ENCODE measurements at regions not wholly inside any gene's neighbourhood (a gene's known extent, or its start where the extent isn't known, plus 50 kb on each side); places are given as distances from the start of the nearest gene placed in this dataset.

- no peak for DNase-seq
These were observed 127.6 kb upstream of the TMCC3 start for GRCh38 chr12:94777936-94778335.

- no peak for DNase-seq
These were observed 125.4 kb upstream of the TMCC3 start for GRCh38 chr12:94775710-94776109.

GRCh38 chr12:94771741-94772140 lies 121.4 kb upstream of the TMCC3 start:
- peak; percentile 59 for DNase-seq

GRCh38 chr12:94771199-94771598 lies 120.8 kb upstream of the TMCC3 start:
- no peak for DNase-seq

- DNase-seq = no peak
These were observed 120.4 kb upstream of the TMCC3 start for GRCh38 chr12:94770791-94771190.

GRCh38 chr12:94769776-94770759 lies 119.7 kb upstream of the TMCC3 start:
- no peak for DNase-seq

- no peak for DNase-seq
These were observed 118.7 kb upstream of the TMCC3 start for GRCh38 chr12:94769047-94769420.

GRCh38 chr12:94768398-94769046 lies 118.2 kb upstream of the TMCC3 start:
- DNase-seq = peak; percentile 2

- no peak for DNase-seq
These were observed 117.6 kb upstream of the TMCC3 start for GRCh38 chr12:94767956-94768355.

GRCh38 chr12:94766397-94766796 lies 116.0 kb upstream of the TMCC3 start:
- no peak for DNase-seq

GRCh38 chr12:94763462-94763861 lies 113.1 kb upstream of the TMCC3 start:
- no peak for DNase-seq

GRCh38 chr12:94762943-94763342 lies 112.6 kb upstream of the TMCC3 start:
- no peak for DNase-seq

GRCh38 chr12:94762259-94762942 lies 112.0 kb upstream of the TMCC3 start:
- DNase-seq = no peak

GRCh38 chr12:94761559-94761958 lies 111.2 kb upstream of the TMCC3 start:
- no peak for DNase-seq

- no peak for DNase-seq
These were observed 110.4 kb upstream of the TMCC3 start for GRCh38 chr12:94760786-94761185.

- DNase-seq = no peak
These were observed 106.4 kb upstream of the TMCC3 start for GRCh38 chr12:94756789-94757188.

- no peak for DNase-seq
These were observed 105.2 kb upstream of the TMCC3 start for GRCh38 chr12:94755598-94755997.

GRCh38 chr12:94754653-94755052 lies 104.3 kb upstream of the TMCC3 start:
- DNase-seq = no peak

GRCh38 chr12:94753036-94753679 lies 102.8 kb upstream of the TMCC3 start:
- DNase-seq = no peak

- no peak for DNase-seq
These were observed 100.5 kb upstream of the TMCC3 start for GRCh38 chr12:94750864-94751263.

- no peak for DNase-seq
These were observed 99.5 kb upstream of the TMCC3 start for GRCh38 chr12:94749890-94750289.

- DNase-seq = no peak
These were observed 99.1 kb upstream of the TMCC3 start for GRCh38 chr12:94749455-94749854.

Data from NCI-H2171 (cell line).